ENCODE measurements at regions not wholly inside any gene's neighbourhood (a gene's known extent, or its start where the extent isn't known, plus 50 kb on each side); places are given as distances from the start of the nearest gene placed in this dataset.
"Not testable (repeated sequence)": the region's sequence is repeated elsewhere in the genome, so short reads cannot be mapped to it uniquely, and the experiment has no call there.

- H4K20me1 ChIP-seq (ENCODE audit: insufficient read depth, low read length); H3K4me2 ChIP-seq (ENCODE audit: insufficient read depth, low read length); H3K4me1 ChIP-seq (ENCODE audit: insufficient read depth, low read length); H3K27ac ChIP-seq (ENCODE audit: low read depth, low read length); H3K27me3 ChIP-seq (ENCODE audit: insufficient read depth, low read length); H2AFZ ChIP-seq (ENCODE audit: low read length); DNase-seq (ENCODE audit: insufficient read length, low spot score, missing footprints); H3K36me3 ChIP-seq (ENCODE audit: insufficient read depth, low read length); H3K9me3 ChIP-seq (ENCODE audit: low read depth, low read length); H3K79me2 ChIP-seq (ENCODE audit: insufficient read depth, low read length); H3K4me3 ChIP-seq (ENCODE audit: insufficient read depth, low read length): not testable (repeated sequence)
Observed at GRCh38 chr16:18263046-18263445, 73.5 kb downstream of the NPIPA8 start.

DNA sequence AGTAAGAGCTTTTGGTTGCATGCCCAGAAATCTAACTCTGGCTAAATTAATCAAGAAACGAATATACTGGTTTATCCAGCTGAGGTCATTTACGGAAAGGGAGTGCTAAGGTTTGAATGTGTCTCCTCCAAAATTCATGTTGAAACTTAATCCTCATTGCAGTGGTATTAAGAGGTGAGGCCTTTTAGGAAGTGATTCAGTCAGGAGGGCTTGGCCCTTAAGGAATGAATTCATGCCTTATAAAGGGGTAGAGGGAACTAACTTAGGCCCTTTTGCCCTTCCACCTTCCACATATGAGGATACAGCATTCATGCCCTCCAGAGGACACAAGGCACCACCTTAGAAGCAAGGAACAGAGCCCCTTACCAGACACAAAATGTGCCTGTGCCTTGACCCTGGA lies 74.7 kb downstream of the NPIPA8 start:
- H4K20me1 ChIP-seq (ENCODE audit: insufficient read depth, low read length); H3K36me3 ChIP-seq (ENCODE audit: insufficient read depth, low read length); H3K4me1 ChIP-seq (ENCODE audit: insufficient read depth, low read length); H3K4me3 ChIP-seq (ENCODE audit: insufficient read depth, low read length); H2AFZ ChIP-seq (ENCODE audit: low read length); H3K9me3 ChIP-seq (ENCODE audit: low read depth, low read length); H3K27me3 ChIP-seq (ENCODE audit: insufficient read depth, low read length); H3K4me2 ChIP-seq (ENCODE audit: insufficient read depth, low read length); DNase-seq (ENCODE audit: insufficient read length, low spot score, missing footprints); H3K27ac ChIP-seq (ENCODE audit: low read depth, low read length); H3K79me2 ChIP-seq (ENCODE audit: insufficient read depth, low read length): not testable (repeated sequence)

- H3K4me1 ChIP-seq (ENCODE audit: insufficient read depth, low read length); H3K4me2 ChIP-seq (ENCODE audit: insufficient read depth, low read length); H4K20me1 ChIP-seq (ENCODE audit: insufficient read depth, low read length); DNase-seq (ENCODE audit: insufficient read length, low spot score, missing footprints); H2AFZ ChIP-seq (ENCODE audit: low read length); H3K27ac ChIP-seq (ENCODE audit: low read depth, low read length); H3K9me3 ChIP-seq (ENCODE audit: low read depth, low read length); H3K4me3 ChIP-seq (ENCODE audit: insufficient read depth, low read length); H3K36me3 ChIP-seq (ENCODE audit: insufficient read depth, low read length); H3K27me3 ChIP-seq (ENCODE audit: insufficient read depth, low read length); H3K79me2 ChIP-seq (ENCODE audit: insufficient read depth, low read length): not testable (repeated sequence)
Observed at GRCh38 chr16:18259496-18260176, 76.9 kb downstream of the NPIPA8 start.

DNA sequence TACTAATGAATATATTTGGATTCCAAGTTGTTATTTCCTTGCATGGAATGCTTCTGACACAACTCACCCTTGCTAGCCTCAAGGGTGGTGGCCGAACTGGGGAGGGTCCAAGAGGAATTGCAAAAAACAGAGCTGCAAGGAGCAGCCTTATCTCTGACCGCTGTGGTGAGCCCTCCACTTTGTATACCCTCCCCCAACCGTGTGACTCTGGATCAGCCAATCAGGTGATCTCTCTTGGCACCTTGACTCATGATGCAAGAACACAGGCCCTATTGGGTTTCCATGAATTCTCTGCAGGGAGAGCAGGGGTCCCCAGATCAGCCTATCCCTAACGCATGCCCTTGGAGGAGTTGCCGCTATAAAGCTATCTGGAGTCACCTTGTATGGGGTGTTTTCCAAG lies 83.6 kb downstream of the NPIPA8 start:
- not testable (repeated sequence) for H3K4me1 ChIP-seq (ENCODE audit: insufficient read depth, low read length); H3K4me2 ChIP-seq (ENCODE audit: insufficient read depth, low read length); H3K27me3 ChIP-seq (ENCODE audit: insufficient read depth, low read length); H3K36me3 ChIP-seq (ENCODE audit: insufficient read depth, low read length); H2AFZ ChIP-seq (ENCODE audit: low read length); H3K79me2 ChIP-seq (ENCODE audit: insufficient read depth, low read length); H3K9me3 ChIP-seq (ENCODE audit: low read depth, low read length); H3K27ac ChIP-seq (ENCODE audit: low read depth, low read length); H4K20me1 ChIP-seq (ENCODE audit: insufficient read depth, low read length); H3K4me3 ChIP-seq (ENCODE audit: insufficient read depth, low read length); DNase-seq (ENCODE audit: insufficient read length, low spot score, missing footprints)

GRCh38 chr16:18230505-18230904 lies 106.0 kb downstream of the NPIPA8 start:
- H3K27me3 ChIP-seq (ENCODE audit: insufficient read depth, low read length); DNase-seq (ENCODE audit: insufficient read length, low spot score, missing footprints); H3K79me2 ChIP-seq (ENCODE audit: insufficient read depth, low read length): not testable (repeated sequence)

DNA sequence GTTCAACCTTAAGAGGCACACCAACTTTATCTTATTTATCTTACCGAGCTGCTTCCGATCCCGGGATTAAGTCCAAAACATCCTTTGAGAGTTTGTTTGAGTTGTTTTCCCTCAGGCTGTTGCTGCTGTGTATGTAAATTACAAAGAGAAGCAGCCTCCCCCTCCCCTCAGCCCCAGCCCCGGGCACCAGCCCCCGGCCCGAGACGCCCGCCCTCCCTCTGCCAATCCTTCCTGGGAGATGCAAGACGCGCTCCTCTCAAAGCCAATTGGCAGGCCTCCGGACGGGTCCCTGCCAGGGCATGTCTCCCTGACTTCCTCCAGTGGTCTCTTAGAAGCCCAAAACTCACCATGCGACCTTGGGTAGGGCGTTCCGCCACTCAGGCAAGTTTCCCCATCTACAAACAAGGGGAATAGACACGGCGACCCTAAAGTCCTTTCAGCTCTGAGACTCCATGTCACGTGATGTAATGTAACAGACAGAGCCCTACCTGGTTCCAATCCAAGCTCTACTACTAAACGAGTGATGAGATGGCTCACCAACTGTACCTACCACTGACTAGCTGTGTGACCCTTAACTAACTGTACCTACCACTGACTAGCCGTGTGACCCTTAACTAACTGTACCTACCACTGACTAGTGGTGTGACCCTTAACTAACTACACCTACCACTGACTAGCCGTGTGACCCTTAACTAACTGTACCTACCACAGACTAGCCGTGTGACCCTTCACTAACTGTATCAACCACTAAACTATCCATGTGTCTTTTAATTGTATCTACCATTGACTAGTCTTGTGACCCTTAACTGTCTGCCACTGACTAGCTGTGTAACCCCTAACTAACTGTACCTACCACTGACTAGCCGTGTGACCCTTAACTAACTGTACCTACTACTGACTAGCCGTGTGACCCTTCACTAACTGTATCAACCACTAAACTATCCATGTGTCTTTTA lies 114.2 kb downstream of the NPIPA8 start:
- H3K4me1 ChIP-seq (ENCODE audit: insufficient read depth, low read length); H3K4me3 ChIP-seq (ENCODE audit: insufficient read depth, low read length): not testable (repeated sequence)

More at GRCh38 chr16:18230505-18230904, 106.0 kb downstream of the NPIPA8 start:
- H3K4me1 ChIP-seq (ENCODE audit: insufficient read depth, low read length); H3K36me3 ChIP-seq (ENCODE audit: insufficient read depth, low read length); H3K4me2 ChIP-seq (ENCODE audit: insufficient read depth, low read length); H3K9me3 ChIP-seq (ENCODE audit: low read depth, low read length); H4K20me1 ChIP-seq (ENCODE audit: insufficient read depth, low read length); H2AFZ ChIP-seq (ENCODE audit: low read length); H3K27ac ChIP-seq (ENCODE audit: low read depth, low read length); H3K4me3 ChIP-seq (ENCODE audit: insufficient read depth, low read length): not testable (repeated sequence)

GRCh38 chr16:18217741-18218140 lies 118.8 kb downstream of the NPIPA8 start:
- not testable (repeated sequence) for H3K4me3 ChIP-seq (ENCODE audit: insufficient read depth, low read length); H3K9me3 ChIP-seq (ENCODE audit: low read depth, low read length); H4K20me1 ChIP-seq (ENCODE audit: insufficient read depth, low read length); H2AFZ ChIP-seq (ENCODE audit: low read length); H3K36me3 ChIP-seq (ENCODE audit: insufficient read depth, low read length); H3K27ac ChIP-seq (ENCODE audit: low read depth, low read length); DNase-seq (ENCODE audit: insufficient read length, low spot score, missing footprints); H3K79me2 ChIP-seq (ENCODE audit: insufficient read depth, low read length); H3K4me1 ChIP-seq (ENCODE audit: insufficient read depth, low read length); H3K27me3 ChIP-seq (ENCODE audit: insufficient read depth, low read length); H3K4me2 ChIP-seq (ENCODE audit: insufficient read depth, low read length)

More for the DNA sequence above, 114.2 kb downstream of the NPIPA8 start:
- not testable (repeated sequence) for H3K79me2 ChIP-seq (ENCODE audit: insufficient read depth, low read length); H4K20me1 ChIP-seq (ENCODE audit: insufficient read depth, low read length); H2AFZ ChIP-seq (ENCODE audit: low read length); H3K27me3 ChIP-seq (ENCODE audit: insufficient read depth, low read length); DNase-seq (ENCODE audit: insufficient read length, low spot score, missing footprints); H3K9me3 ChIP-seq (ENCODE audit: low read depth, low read length); H3K27ac ChIP-seq (ENCODE audit: low read depth, low read length); H3K4me2 ChIP-seq (ENCODE audit: insufficient read depth, low read length); H3K36me3 ChIP-seq (ENCODE audit: insufficient read depth, low read length)

GRCh38 chr16:18216814-18217213 lies 119.7 kb downstream of the NPIPA8 start:
- DNase-seq (ENCODE audit: insufficient read length, low spot score, missing footprints); H3K9me3 ChIP-seq (ENCODE audit: low read depth, low read length); H3K79me2 ChIP-seq (ENCODE audit: insufficient read depth, low read length); H2AFZ ChIP-seq (ENCODE audit: low read length); H3K27me3 ChIP-seq (ENCODE audit: insufficient read depth, low read length); H4K20me1 ChIP-seq (ENCODE audit: insufficient read depth, low read length); H3K27ac ChIP-seq (ENCODE audit: low read depth, low read length); H3K4me2 ChIP-seq (ENCODE audit: insufficient read depth, low read length); H3K36me3 ChIP-seq (ENCODE audit: insufficient read depth, low read length); H3K4me3 ChIP-seq (ENCODE audit: insufficient read depth, low read length); H3K4me1 ChIP-seq (ENCODE audit: insufficient read depth, low read length): not testable (repeated sequence)

DNA sequence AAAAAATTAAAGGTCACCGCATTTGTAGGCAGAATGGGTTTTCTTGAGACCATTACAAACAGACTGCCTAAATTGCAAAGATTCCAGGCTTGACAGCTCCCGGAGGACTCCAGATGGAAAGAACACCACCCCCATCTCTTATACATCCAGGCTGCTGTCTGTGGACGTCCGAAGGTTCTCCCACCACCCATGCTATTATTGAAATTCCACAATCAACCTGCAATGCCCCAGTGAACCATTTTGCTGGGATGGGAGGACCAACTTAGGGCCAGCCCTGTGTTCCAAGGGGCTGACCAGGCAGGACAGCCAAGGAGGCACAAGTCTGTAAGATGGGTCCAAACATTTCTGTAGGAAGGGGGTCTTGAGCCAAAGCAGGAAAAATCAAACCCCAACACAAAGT lies 122.7 kb downstream of the NPIPA8 start:
- H3K79me2 ChIP-seq (ENCODE audit: insufficient read depth, low read length); H3K36me3 ChIP-seq (ENCODE audit: insufficient read depth, low read length); H3K27ac ChIP-seq (ENCODE audit: low read depth, low read length); H2AFZ ChIP-seq (ENCODE audit: low read length); H3K4me1 ChIP-seq (ENCODE audit: insufficient read depth, low read length); H3K4me3 ChIP-seq (ENCODE audit: insufficient read depth, low read length); DNase-seq (ENCODE audit: insufficient read length, low spot score, missing footprints); H3K9me3 ChIP-seq (ENCODE audit: low read depth, low read length); H3K4me2 ChIP-seq (ENCODE audit: insufficient read depth, low read length); H3K27me3 ChIP-seq (ENCODE audit: insufficient read depth, low read length); H4K20me1 ChIP-seq (ENCODE audit: insufficient read depth, low read length): not testable (repeated sequence)

Data from osteoblast (primary cell).